Right kidney (tissue), 1 donor: ENCODE measurements at regions not wholly inside any gene's neighbourhood (a gene's known extent, or its start where the extent isn't known, plus 50 kb on each side); places are given as distances from the start of the nearest gene placed in this dataset.
"Not testable (repeated sequence)": the region's sequence is repeated elsewhere in the genome, so short reads cannot be mapped to it uniquely, and the experiment has no call there.

Source experiments
- DNase-seq: peaks from one replicate; pipeline ENCODE4 v3.0.0-alpha.2; 2016

- DNase-seq = not testable (repeated sequence)
Observed at GRCh38 chr12:127048525-127048924, 1218.4 kb upstream of the TMEM132C start.

- DNase-seq = no peak
Observed at GRCh38 chr12:127051139-127051538, 1215.8 kb upstream of the TMEM132C start.

- no peak for DNase-seq
Observed at GRCh38 chr12:127052511-127053232, 1214.3 kb upstream of the TMEM132C start.

- no peak for DNase-seq
Observed at GRCh38 chr12:127054531-127054930, 1212.4 kb upstream of the TMEM132C start.

- DNase-seq = no peak
Observed at GRCh38 chr12:127060310-127060847, 1206.6 kb upstream of the TMEM132C start.

- DNase-seq = no peak
Observed at GRCh38 chr12:127060933-127061332, 1206.0 kb upstream of the TMEM132C start.

- DNase-seq = peak; percentile 10
Observed at GRCh38 chr12:127063339-127064072, 1203.5 kb upstream of the TMEM132C start.

- no peak for DNase-seq
Observed at GRCh38 chr12:127064207-127064606, 1202.8 kb upstream of the TMEM132C start.

- DNase-seq = no peak
Observed at GRCh38 chr12:127065595-127065994, 1201.4 kb upstream of the TMEM132C start.

GRCh38 chr12:127070515-127071157, 1196.3 kb upstream of the TMEM132C start:
- no peak for DNase-seq

- DNase-seq = no peak
Observed at GRCh38 chr12:127074161-127074560, 1192.8 kb upstream of the TMEM132C start.

GRCh38 chr12:127075981-127076380, 1191.0 kb upstream of the TMEM132C start:
- DNase-seq = no peak

GRCh38 chr12:127077262-127078045, 1189.5 kb upstream of the TMEM132C start:
- no peak for DNase-seq

GRCh38 chr12:127078577-127079350, 1188.2 kb upstream of the TMEM132C start:
- DNase-seq = no peak

GRCh38 chr12:127079636-127080035, 1187.3 kb upstream of the TMEM132C start:
- DNase-seq = no peak

- DNase-seq = no peak
Observed at GRCh38 chr12:127081058-127081457, 1185.9 kb upstream of the TMEM132C start.

- peak; percentile 38 for DNase-seq
Observed at GRCh38 chr12:127083008-127083949, 1183.7 kb upstream of the TMEM132C start.

- no peak for DNase-seq
Observed at GRCh38 chr12:127101076-127101475, 1165.9 kb upstream of the TMEM132C start.

- DNase-seq = no peak
Observed at GRCh38 chr12:127106041-127106440, 1160.9 kb upstream of the TMEM132C start.

- DNase-seq = no peak
Observed at GRCh38 chr12:127106697-127107096, 1160.3 kb upstream of the TMEM132C start.
